NCI-H128 (cell line): ENCODE measurements at regions not wholly inside any gene's neighbourhood (a gene's known extent, or its start where the extent isn't known, plus 50 kb on each side); places are given as distances from the start of the nearest gene placed in this dataset.
"Not testable (repeated sequence)": the region's sequence is repeated elsewhere in the genome, so short reads cannot be mapped to it uniquely, and the experiment has no call there.

Source experiments
- DNase-seq: peaks from one replicate; lab custom pipeline; 2025; ENCODE audit not compliant: unreplicated experiment; lab: John Stamatoyannopoulos, UW

GRCh38 chrX:43211570-43211969, 433.6 kb upstream of the PPP1R2C start:
- DNase-seq, result no peak

GRCh38 chrX:43218198-43218597, 437.9 kb upstream of the MAOA start:
- DNase-seq, result no peak

GRCh38 chrX:43224496-43224895, 431.6 kb upstream of the MAOA start:
- no peak for DNase-seq

- DNase-seq, result no peak
Measured at GRCh38 chrX:43225626-43226328, 430.3 kb upstream of the MAOA start.

- DNase-seq, result no peak
Measured at GRCh38 chrX:43238461-43238945, 417.6 kb upstream of the MAOA start.

- DNase-seq, result no peak
Measured at GRCh38 chrX:43239356-43239755, 416.7 kb upstream of the MAOA start.

- DNase-seq, result no peak
Measured at GRCh38 chrX:43255596-43255995, 400.5 kb upstream of the MAOA start.

- no peak for DNase-seq
Measured at GRCh38 chrX:43266487-43266886, 389.6 kb upstream of the MAOA start.

- no peak for DNase-seq
Measured at GRCh38 chrX:43267652-43268051, 388.4 kb upstream of the MAOA start.

- no peak for DNase-seq
Measured at GRCh38 chrX:43269201-43269600, 386.9 kb upstream of the MAOA start.

- DNase-seq, result no peak
Measured at GRCh38 chrX:43277879-43278278, 378.2 kb upstream of the MAOA start.

GRCh38 chrX:43278440-43278839, 377.7 kb upstream of the MAOA start:
- DNase-seq, result no peak

GRCh38 chrX:43279341-43279808, 376.7 kb upstream of the MAOA start:
- no peak for DNase-seq

- no peak for DNase-seq
Measured at GRCh38 chrX:43283187-43283586, 372.9 kb upstream of the MAOA start.

- not testable (repeated sequence) for DNase-seq
Measured at GRCh38 chrX:43311625-43312024, 344.5 kb upstream of the MAOA start.

GRCh38 chrX:43313035-43313434, 343.1 kb upstream of the MAOA start:
- DNase-seq, result no peak

- no peak for DNase-seq
Measured at GRCh38 chrX:43314525-43314924, 341.6 kb upstream of the MAOA start.

- DNase-seq, result no peak
Measured at GRCh38 chrX:43315622-43316021, 340.5 kb upstream of the MAOA start.

GRCh38 chrX:43316146-43316545, 340.0 kb upstream of the MAOA start:
- no peak for DNase-seq

GRCh38 chrX:43317378-43317777, 338.7 kb upstream of the MAOA start:
- DNase-seq, result no peak

- DNase-seq, result no peak
Measured at GRCh38 chrX:43328358-43328946, 327.6 kb upstream of the MAOA start.

GRCh38 chrX:43333543-43333942, 322.6 kb upstream of the MAOA start:
- no peak for DNase-seq

- DNase-seq, result no peak
Measured at GRCh38 chrX:43345166-43345565, 310.9 kb upstream of the MAOA start.
